ENCODE measurements at regions not wholly inside any gene's neighbourhood (a gene's known extent, or its start where the extent isn't known, plus 50 kb on each side); places are given as distances from the start of the nearest gene placed in this dataset.

GRCh38 chr2:234865586-234865985, 86.2 kb upstream of the SH3BP4 start:
- TF ChIP-seq EZH2 (IDR thresholded peaks at IDR 0.05; ENCODE audit: low read length, unreplicated experiment) (no peak), CTCF (conservative IDR thresholded peaks at IDR 0.05; ENCODE audit: low read depth, low read length) (no peak)
- Histone ChIP-seq H3K4me3 (ENCODE audit: low read length) (no peak overlapping the region), H3K9me2 (replicated peaks; ENCODE audit: low read length) (no peaks in the 10 kb centered on the region), H4K20me1 (ENCODE audit: low read length) (no peaks in the 10 kb centered on the region), H3K36me3 (ENCODE audit: low read depth, low read length) (no peaks in the 10 kb centered on the region), H3K4me1 (ENCODE audit: insufficient read depth, low read length) (peaks cover 9% of the 10 kb centered on the region; the same call in 1 of the 2 replicates), H2AFZ (ENCODE audit: low read length) (no peak overlapping the region), H3K27ac (ENCODE audit: low read length) (no peak overlapping the region), H3K9me3 (ENCODE audit: low read length) (no peaks in the 10 kb centered on the region), H3K27me3 (ENCODE audit: low read length) (no peaks in the 10 kb centered on the region), H3F3A (ENCODE audit: low read length, unreplicated experiment) (no peaks in the 10 kb centered on the region), H3K4me2 (ENCODE audit: low read length) (no peak overlapping the region), H3K79me2 (ENCODE audit: low read length) (no peaks in the 10 kb centered on the region), H3K9ac (ENCODE audit: low read length) (no peak overlapping the region)
- ChIA-PET POLR2A (ENCODE audit: unreplicated experiment) (no interaction called here), CTCF (no interaction called here)
- ATAC-seq (no peak), DNase-seq (no peak)
- intact Hi-C loops (cut with micrococcal nuclease) = no loop called here
- no TSS peak for BruUV-seq (replicated peaks)

- H3K9ac ChIP-seq (ENCODE audit: low read length) = no peak overlapping the region
- H3K4me2 ChIP-seq (ENCODE audit: low read length) = no peak overlapping the region
- H3K27ac ChIP-seq (ENCODE audit: low read length) = no peak overlapping the region
- intact Hi-C loops (cut with micrococcal nuclease) = no loop called here
- no peak for ATAC-seq
- ChIA-PET POLR2A (ENCODE audit: unreplicated experiment) (no interaction called here), CTCF (no interaction called here)
- H4K20me1 ChIP-seq (ENCODE audit: low read length) = no peaks in the 10 kb centered on the region
- H3F3A ChIP-seq (ENCODE audit: low read length, unreplicated experiment) = no peaks in the 10 kb centered on the region
- H3K9me2 ChIP-seq (replicated peaks; ENCODE audit: low read length) = no peaks in the 10 kb centered on the region
- TF ChIP-seq EZH2phosphoT487 (IDR thresholded peaks at IDR 0.05; ENCODE audit: borderline replicate concordance, low read length) (no peak), CTCF (conservative IDR thresholded peaks at IDR 0.05; ENCODE audit: low read depth, low read length) (no peak), EZH2 (IDR thresholded peaks at IDR 0.05; ENCODE audit: low read length, unreplicated experiment) (no peak)
- DNase-seq = no peak
- BruUV-seq (replicated peaks) = no TSS peak
- H3K4me1 ChIP-seq (ENCODE audit: insufficient read depth, low read length) = peaks cover 9% of the 10 kb centered on the region; the same call in 1 of the 2 replicates
- no peak overlapping the region for H3K4me3 ChIP-seq (ENCODE audit: low read length)
- H3K27me3 ChIP-seq (ENCODE audit: low read length) = no peaks in the 10 kb centered on the region
- H3K9me3 ChIP-seq (ENCODE audit: low read length) = no peaks in the 10 kb centered on the region
- no peaks in the 10 kb centered on the region for H3K79me2 ChIP-seq (ENCODE audit: low read length)
- H2AFZ ChIP-seq (ENCODE audit: low read length) = no peak overlapping the region
- no peaks in the 10 kb centered on the region for H3K36me3 ChIP-seq (ENCODE audit: low read depth, low read length)
Measured at GRCh38 chr2:234865040-234865439, 86.8 kb upstream of the SH3BP4 start.

- CTCF ChIA-PET = no interaction called here
- Histone ChIP-seq H3K9ac (ENCODE audit: low read length) (no peak overlapping the region), H3K27ac (ENCODE audit: low read length) (no peak overlapping the region), H3K4me1 (ENCODE audit: insufficient read depth, low read length) (peaks cover 9% of the 10 kb centered on the region; the same call in 1 of the 2 replicates), H3K9me3 (ENCODE audit: low read length) (no peaks in the 10 kb centered on the region), H3K4me3 (ENCODE audit: low read length) (no peak overlapping the region), H3K27me3 (ENCODE audit: low read length) (no peaks in the 10 kb centered on the region), H3K9me2 (replicated peaks; ENCODE audit: low read length) (no peaks in the 10 kb centered on the region), H3K36me3 (ENCODE audit: low read depth, low read length) (no peaks in the 10 kb centered on the region), H3F3A (ENCODE audit: low read length, unreplicated experiment) (no peaks in the 10 kb centered on the region), H3K4me2 (ENCODE audit: low read length) (no peak overlapping the region), H2AFZ (ENCODE audit: low read length) (no peak overlapping the region), H3K79me2 (ENCODE audit: low read length) (no peaks in the 10 kb centered on the region), H4K20me1 (ENCODE audit: low read length) (no peaks in the 10 kb centered on the region)
- intact Hi-C loops (cut with micrococcal nuclease) = no loop called here
- TF ChIP-seq CTCF (conservative IDR thresholded peaks at IDR 0.05; ENCODE audit: low read depth, low read length) (no peak), EZH2 (IDR thresholded peaks at IDR 0.05; ENCODE audit: low read length, unreplicated experiment) (no peak), EZH2phosphoT487 (IDR thresholded peaks at IDR 0.05; ENCODE audit: borderline replicate concordance, low read length) (no peak)
- ATAC-seq (no peak), DNase-seq (no peak)
- POLR2A ChIA-PET (ENCODE audit: unreplicated experiment) = no interaction called here
- no TSS peak for BruUV-seq (replicated peaks)
Measured at GRCh38 chr2:234864506-234864905, 87.3 kb upstream of the SH3BP4 start.
